CD14-positive monocyte (primary cell): ENCODE measurements at regions not wholly inside any gene's neighbourhood (a gene's known extent, or its start where the extent isn't known, plus 50 kb on each side); places are given as distances from the start of the nearest gene placed in this dataset.

Experiments
- DNase-seq, 3 donors: peaks; one replicate each; pipeline ENCODE4 v3.0.0-alpha.2; 2011 to 2022
- H2AFZ ChIP-seq: 2 replicates; pipeline ENCODE4 v1.6.0; 2012; ENCODE audit warnings: mild to moderate bottlenecking, low read depth, low read length, inconsistent platforms; ENCODE audit not compliant: insufficient read depth, poor library complexity, severe bottlenecking
- H3K27ac ChIP-seq, 2 donors: 1 replicate in 1 of 2; 2 replicates in 1 of 2; pipeline ENCODE4 v1.5.1; 2012 to 2013; ENCODE audit warnings: low read length in 2 of 2, control low read depth in 1 of 2, inconsistent platforms in 1 of 2, low read depth in 1 of 2, mild to moderate bottlenecking in 1 of 2
- H3K27me3 ChIP-seq, 2 donors: one replicate each; pipeline versions ENCODE4 v1.6.0 to v1.6.1; 2011 to 2013; ENCODE audit warnings: low read length in 2 of 2; ENCODE audit not compliant: control insufficient read depth in 2 of 2, insufficient read depth in 2 of 2
- H3K36me3 ChIP-seq, 2 donors: replicated peaks in 1 of 2; 1 replicate in 1 of 2; 2 replicates in 1 of 2; pipeline versions ENCODE4 v1.5.1 to v1.6.1; 2012 to 2013; ENCODE audit warnings: low read length in 2 of 2, control low read depth in 1 of 2, inconsistent platforms in 1 of 2, mild to moderate bottlenecking in 1 of 2; ENCODE audit not compliant: insufficient read depth in 2 of 2, control insufficient read depth in 1 of 2
- H3K4me1 ChIP-seq, 2 donors: 1 replicate in 1 of 2; 2 replicates in 1 of 2; pipeline versions ENCODE4 v1.5.1 to v1.6.1; 2012 to 2013; ENCODE audit warnings: low read length in 2 of 2, control low read depth in 1 of 2, inconsistent platforms in 1 of 2, mild to moderate bottlenecking in 1 of 2, moderate library complexity in 1 of 2; ENCODE audit not compliant: insufficient read depth in 2 of 2, control insufficient read depth in 1 of 2
- H3K4me2 ChIP-seq: replicated peaks from 2 replicates; pipeline ENCODE3; 2012; ENCODE audit warnings: low read length, moderate library complexity, mild to moderate bottlenecking; ENCODE audit not compliant: poor library complexity, severe bottlenecking; ENCODE audit errors: extremely low read depth
- H3K4me3 ChIP-seq, 3 experiments: fragments of 200-600 bp in 1 of 3; sonication (generic) in 1 of 3; replicated peaks in 1 of 3; 1 replicate in 2 of 3; 2 replicates in 1 of 3; pipeline ENCODE4 v1.5.1; 2011 to 2013; ENCODE audit warnings: low read length in 3 of 3, mild to moderate bottlenecking in 3 of 3, control low read depth in 2 of 3, low read depth in 2 of 3, inconsistent platforms in 1 of 3, moderate library complexity in 1 of 3
- H3K79me2 ChIP-seq: 2 replicates; pipeline ENCODE4 v1.6.0; 2012; ENCODE audit warnings: mild to moderate bottlenecking, control low read depth, inconsistent platforms, low read length, moderate library complexity; ENCODE audit not compliant: insufficient read depth
- H3K9ac ChIP-seq: 2 replicates; pipeline ENCODE4 v1.6.0; 2017; ENCODE audit warnings: low read length, mild to moderate bottlenecking; ENCODE audit not compliant: insufficient read depth, poor library complexity, severe bottlenecking
- H3K9me3 ChIP-seq, 2 donors: replicated peaks in 1 of 2; 1 replicate in 1 of 2; 2 replicates in 1 of 2; pipeline versions ENCODE4 v1.5.1 to v1.6.1; 2012 to 2013; ENCODE audit warnings: low read length in 2 of 2, control low read depth in 1 of 2; ENCODE audit not compliant: control insufficient read depth in 1 of 2, insufficient read depth in 1 of 2
- H4K20me1 ChIP-seq: 2 replicates; pipeline ENCODE4 v1.6.0; 2012; ENCODE audit warnings: mild to moderate bottlenecking, low read length, control low read depth, moderate library complexity; ENCODE audit not compliant: insufficient read depth
- H3K27ac Mint-ChIP-seq, 7 donors: one replicate each; pipeline ENCODE4 v1.8.0; 2020; ENCODE audit warnings: mild to moderate bottlenecking in 7 of 7, mixed read lengths in 7 of 7, moderate library complexity in 6 of 7, inconsistent platforms in 2 of 7
- H3K27me3 Mint-ChIP-seq, 3 donors: one replicate each; pipeline ENCODE4 v1.8.0; 2021 to 2022; ENCODE audit warnings: low read depth in 3 of 3, mild to moderate bottlenecking in 3 of 3, mixed read lengths in 3 of 3, moderate library complexity in 3 of 3, inconsistent platforms in 1 of 3
- H3K36me3 Mint-ChIP-seq, 2 donors: one replicate each; pipeline ENCODE4 v1.8.0; 2020; ENCODE audit warnings: mixed read lengths in 2 of 2, inconsistent platforms in 1 of 2, mild to moderate bottlenecking in 1 of 2
- H3K4me1 Mint-ChIP-seq: one replicate; pipeline ENCODE4 v1.8.0; 2020; ENCODE audit warnings: mild to moderate bottlenecking, mixed read lengths
- H3K4me3 Mint-ChIP-seq, 2 donors: one replicate each; pipeline ENCODE4 v1.8.0; 2020; ENCODE audit warnings: mild to moderate bottlenecking in 2 of 2, mixed read lengths in 2 of 2, moderate library complexity in 1 of 2
- H3K9me3 Mint-ChIP-seq, 7 donors: one replicate each; pipeline ENCODE4 v1.8.0; 2020 to 2022; ENCODE audit warnings: mixed read lengths in 7 of 7, mild to moderate bottlenecking in 6 of 7, moderate library complexity in 6 of 7, inconsistent platforms in 2 of 7
- WGBS: methylation state at CpG from one replicate; pipeline ENCODE4 v1.1.5; 2013; ENCODE audit warnings: missing lambda C conversion rate; ENCODE audit not compliant: insufficient coverage; 5-methylcytosine and 5-hydroxymethylcytosine counted together
- intact Hi-C, 2 donors: fragments of 100-400 bp; cut with micrococcal nuclease; formaldehyde crosslinking; loops; one replicate each; pipeline versions ENCODE4 v1.15.0 to v1.15.1; 2023
- TF ChIP-seq, protein P1 (sequence below): fragments of 200-600 bp; IDR thresholded peaks from one replicate; pipeline ENCODE4 v1.8.0; 2022; ENCODE audit warnings: antibody characterized with exemption, mild to moderate bottlenecking

DNA sequence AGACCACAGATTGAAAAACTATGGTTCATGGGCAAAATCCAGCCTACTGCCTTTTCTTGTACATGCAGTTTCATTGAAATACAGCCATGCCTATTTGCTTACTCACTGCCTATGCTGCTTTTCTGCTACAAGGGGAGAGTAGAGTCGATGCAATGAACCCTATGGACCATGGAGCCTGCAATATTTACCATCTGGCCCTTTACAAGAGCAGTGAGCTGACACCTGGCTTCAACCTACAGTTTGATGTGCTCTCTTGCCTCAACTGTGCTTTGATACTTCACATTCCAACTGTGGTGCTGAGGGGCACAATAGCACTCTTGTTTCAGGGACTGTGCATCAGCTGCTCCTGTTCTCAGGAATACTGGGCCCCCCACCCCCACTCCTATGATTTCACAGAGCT is 239.5 kb upstream of the SORL1-AS1 start:
- Mint-ChIP-seq H3K27me3 (peaks cover 2 to 6% (median 5%) of the 10 kb centered on the region in 3 donors), H3K36me3 (no peaks in the 10 kb centered on the region), H3K4me3 (no peak overlapping the region), H3K4me1 (peaks cover 2% of the 10 kb centered on the region), H3K9me3 (peaks cover 0 to 2% (median 0%) of the 10 kb centered on the region in 7 donors), H3K27ac (peak overlapping the region in 1 of 7 donors; percentile 41)
- Histone ChIP-seq H3K4me1 (no peaks in the 10 kb centered on the region), H3K9ac (no peak overlapping the region), H3K9me3 (no peaks in the 10 kb centered on the region), H3K27me3 (no peaks in the 10 kb centered on the region), H3K36me3 (no peaks in the 10 kb centered on the region), H3K4me2 (no peak overlapping the region), H3K79me2 (no peaks in the 10 kb centered on the region), H3K4me3 (no peak overlapping the region), H3K27ac (no peak overlapping the region), H2AFZ (no peak overlapping the region), H4K20me1 (no peaks in the 10 kb centered on the region)
- TF ChIP-seq, protein P1, sequence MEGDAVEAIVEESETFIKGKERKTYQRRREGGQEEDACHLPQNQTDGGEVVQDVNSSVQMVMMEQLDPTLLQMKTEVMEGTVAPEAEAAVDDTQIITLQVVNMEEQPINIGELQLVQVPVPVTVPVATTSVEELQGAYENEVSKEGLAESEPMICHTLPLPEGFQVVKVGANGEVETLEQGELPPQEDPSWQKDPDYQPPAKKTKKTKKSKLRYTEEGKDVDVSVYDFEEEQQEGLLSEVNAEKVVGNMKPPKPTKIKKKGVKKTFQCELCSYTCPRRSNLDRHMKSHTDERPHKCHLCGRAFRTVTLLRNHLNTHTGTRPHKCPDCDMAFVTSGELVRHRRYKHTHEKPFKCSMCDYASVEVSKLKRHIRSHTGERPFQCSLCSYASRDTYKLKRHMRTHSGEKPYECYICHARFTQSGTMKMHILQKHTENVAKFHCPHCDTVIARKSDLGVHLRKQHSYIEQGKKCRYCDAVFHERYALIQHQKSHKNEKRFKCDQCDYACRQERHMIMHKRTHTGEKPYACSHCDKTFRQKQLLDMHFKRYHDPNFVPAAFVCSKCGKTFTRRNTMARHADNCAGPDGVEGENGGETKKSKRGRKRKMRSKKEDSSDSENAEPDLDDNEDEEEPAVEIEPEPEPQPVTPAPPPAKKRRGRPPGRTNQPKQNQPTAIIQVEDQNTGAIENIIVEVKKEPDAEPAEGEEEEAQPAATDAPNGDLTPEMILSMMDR: no peak
- DNase-seq: no peak
- no CpG with 5 or more reads among the region's 1 CpG for WGBS
- intact Hi-C loops: no loop called here

DNA sequence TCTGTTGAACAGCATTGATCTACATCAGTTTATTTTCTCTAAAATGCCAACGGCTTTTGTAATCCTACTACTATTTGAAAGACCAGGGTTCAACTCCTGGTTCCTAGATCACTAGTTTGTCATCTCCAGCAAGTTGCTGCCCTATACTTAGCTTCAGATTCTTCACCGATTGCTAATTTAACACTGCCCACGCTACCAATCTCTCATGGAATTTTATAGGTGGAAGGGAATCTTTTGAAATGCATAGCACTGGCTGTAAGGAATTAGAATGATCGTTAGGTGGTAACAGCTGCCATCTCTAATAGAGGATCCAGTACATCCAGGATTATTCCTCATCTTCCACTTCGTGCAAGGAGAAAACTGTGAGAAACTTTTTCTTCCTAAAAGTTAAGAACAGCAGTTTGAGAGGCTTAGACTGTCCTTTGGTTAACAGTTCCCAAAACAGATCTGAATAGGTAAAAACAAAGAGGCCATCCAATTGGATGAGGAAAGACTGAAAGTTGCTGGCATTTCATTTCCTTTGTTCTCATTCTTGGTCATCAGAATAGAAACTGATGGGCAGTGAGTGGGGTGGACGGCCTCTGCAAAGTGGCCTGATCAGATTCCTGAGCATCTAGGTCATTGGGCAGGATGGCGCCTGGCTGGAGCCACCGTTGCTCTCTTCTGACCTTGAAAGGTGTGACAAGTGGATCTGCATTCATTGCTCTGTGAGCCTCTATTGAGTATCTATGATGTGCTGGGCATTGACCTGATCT is 236.3 kb upstream of the SORL1-AS1 start:
- Mint-ChIP-seq H3K27ac (no peak overlapping the region), H3K4me1 (no peaks in the 10 kb centered on the region), H3K36me3 (no peaks in the 10 kb centered on the region), H3K27me3 (peaks cover 3 to 9% (median 3%) of the 10 kb centered on the region in 3 donors), H3K9me3 (peaks cover 0 to 3% (median 0%) of the 10 kb centered on the region in 7 donors), H3K4me3 (no peak overlapping the region)
- H3K9ac ChIP-seq: no peak overlapping the region
- TF ChIP-seq, protein P1: no peak
- no peaks in the 10 kb centered on the region for H3K79me2 ChIP-seq
- H3K4me3 ChIP-seq: no peak overlapping the region
- H4K20me1 ChIP-seq: no peaks in the 10 kb centered on the region
- peaks cover 0 to under 1% of the 10 kb centered on the region in 2 donors for H3K4me1 ChIP-seq
- intact Hi-C loops: no loop called here
- DNase-seq: no peak
- H3K9me3 ChIP-seq: no peaks in the 10 kb centered on the region
- H3K27ac ChIP-seq: no peak overlapping the region
- no peak overlapping the region for H2AFZ ChIP-seq
- WGBS: 87% methylated on average over 2 of the region's 8 CpGs
- H3K27me3 ChIP-seq: no peaks in the 10 kb centered on the region
- no peak overlapping the region for H3K4me2 ChIP-seq
- H3K36me3 ChIP-seq: no peaks in the 10 kb centered on the region
